Astrocyte (in vitro differentiated cells and primary cell): ENCODE measurements at regions not wholly inside any gene's neighbourhood (a gene's known extent, or its start where the extent isn't known, plus 50 kb on each side); places are given as distances from the start of the nearest gene placed in this dataset.
"Not testable (repeated sequence)": the region's sequence is repeated elsewhere in the genome, so short reads cannot be mapped to it uniquely, and the experiment has no call there.

Source experiments
- DNase-seq: peaks from one replicate; pipeline ENCODE4 v3.0.0-alpha.2; 2010; ENCODE audit warnings: low read depth
- FAIRE-seq: peaks from 2 replicates; lab custom pipeline; 2011; peaks lifted over from hg19 to GRCh38; lab: Jason Lieb, UNC
- H2AFZ ChIP-seq: 2 replicates; pipeline ENCODE4 v1.6.0; 2012; ENCODE audit warnings: low read depth, low read length, inconsistent platforms
- H3K27ac ChIP-seq: 2 replicates; pipeline ENCODE4 v1.5.1; 2011; ENCODE audit warnings: low read depth, low read length, inconsistent platforms
- H3K27me3 ChIP-seq: 2 replicates; pipeline ENCODE4 v1.6.0; 2011; ENCODE audit warnings: low read length, inconsistent platforms; ENCODE audit not compliant: insufficient read depth
- H3K36me3 ChIP-seq: 2 replicates; pipeline ENCODE4 v1.5.1; 2011; ENCODE audit warnings: low read length, inconsistent platforms; ENCODE audit not compliant: insufficient read depth
- H3K4me1 ChIP-seq: 2 replicates; pipeline ENCODE4 v1.5.1; 2011; ENCODE audit warnings: low read length, inconsistent platforms; ENCODE audit not compliant: insufficient read depth
- H3K4me2 ChIP-seq: 2 replicates; pipeline ENCODE4 v1.6.0; 2012; ENCODE audit warnings: low read length, inconsistent platforms
- H3K4me3 ChIP-seq: 2 replicates; pipeline ENCODE4 v1.5.1; 2011; ENCODE audit warnings: low read depth, mild to moderate bottlenecking, low read length, inconsistent platforms; ENCODE audit not compliant: insufficient read depth
- H3K79me2 ChIP-seq: 2 replicates; pipeline ENCODE4 v1.6.0; 2012; ENCODE audit warnings: mild to moderate bottlenecking, low read length, inconsistent platforms; ENCODE audit not compliant: insufficient read depth
- H3K9ac ChIP-seq: 2 replicates; pipeline ENCODE4 v1.6.0; 2012; ENCODE audit warnings: mild to moderate bottlenecking, low read length, inconsistent platforms
- H3K9me3 ChIP-seq: 2 replicates; pipeline ENCODE4 v1.5.1; 2012; ENCODE audit warnings: low read depth, mild to moderate bottlenecking, low read length, inconsistent platforms; ENCODE audit not compliant: insufficient read depth
- H4K20me1 ChIP-seq: 2 replicates; pipeline ENCODE4 v1.6.0; 2012; ENCODE audit warnings: low read length, inconsistent platforms; ENCODE audit not compliant: insufficient read depth
- H3K27ac Mint-ChIP-seq: one replicate; pipeline ENCODE4 v1.8.0; 2021; ENCODE audit warnings: mild to moderate bottlenecking, mixed read lengths; ENCODE audit not compliant: unreplicated experiment
- H3K27me3 Mint-ChIP-seq: one replicate; pipeline ENCODE4 v1.8.0; 2021; ENCODE audit warnings: low read depth, mixed read lengths; ENCODE audit not compliant: unreplicated experiment
- H3K36me3 Mint-ChIP-seq: one replicate; pipeline ENCODE4 v1.8.0; 2021; ENCODE audit warnings: low read depth, mixed read lengths; ENCODE audit not compliant: unreplicated experiment
- H3K4me1 Mint-ChIP-seq: one replicate; pipeline ENCODE4 v1.8.0; 2021; ENCODE audit warnings: low read depth, mixed read lengths; ENCODE audit not compliant: unreplicated experiment
- H3K4me3 Mint-ChIP-seq: one replicate; pipeline ENCODE4 v1.8.0; 2021; ENCODE audit warnings: mild to moderate bottlenecking, moderate library complexity, mixed read lengths; ENCODE audit not compliant: unreplicated experiment
- H3K9me3 Mint-ChIP-seq: one replicate; pipeline ENCODE4 v1.8.0; 2021; ENCODE audit warnings: mild to moderate bottlenecking, mixed read lengths; ENCODE audit not compliant: unreplicated experiment
- EZH2 ChIP-seq: IDR thresholded peaks from 2 replicates; pipeline ENCODE4 v1.6.1; 2012; ENCODE audit warnings: mild to moderate bottlenecking, low read length, inconsistent platforms; ENCODE audit not compliant: insufficient read depth
- TF ChIP-seq, protein P1 (sequence below): IDR thresholded peaks from 2 replicates; pipeline ENCODE4 v1.5.1; 2011; ENCODE audit warnings: low read depth, mild to moderate bottlenecking, inconsistent platforms, low read length, moderate library complexity; ENCODE audit not compliant: insufficient read depth

DNA sequence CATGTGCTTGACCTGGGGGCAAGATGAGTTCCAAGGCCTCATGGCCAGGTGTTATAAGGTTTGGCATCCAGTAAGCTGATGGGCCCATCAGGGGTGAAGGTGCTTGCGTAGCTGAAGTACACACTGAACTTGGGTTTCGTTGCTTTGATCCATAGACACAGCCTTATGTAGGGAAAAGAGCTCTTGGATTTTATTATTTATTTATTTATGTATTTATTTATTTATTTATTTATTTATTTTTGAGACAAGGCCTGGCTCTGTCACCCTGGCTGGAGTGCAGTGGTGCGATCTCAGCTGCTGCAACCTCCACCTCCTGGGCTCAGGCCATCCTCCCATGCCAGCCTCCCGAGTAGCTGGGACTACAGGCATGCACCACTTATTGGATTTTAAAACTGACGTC lies 63.2 kb downstream of the FOXD2 start:
- no peak overlapping the region for H3K9ac ChIP-seq
- no peak for DNase-seq
- Mint-ChIP-seq H3K4me1 (no peaks in the 10 kb centered on the region), H3K36me3 (no peaks in the 10 kb centered on the region), H3K27me3 (peaks cover 55% of the 10 kb centered on the region), H3K9me3 (no peaks in the 10 kb centered on the region), H3K27ac (no peak overlapping the region), H3K4me3 (no peak overlapping the region)
- no peak overlapping the region for H3K27ac ChIP-seq
- TF ChIP-seq, protein P1, sequence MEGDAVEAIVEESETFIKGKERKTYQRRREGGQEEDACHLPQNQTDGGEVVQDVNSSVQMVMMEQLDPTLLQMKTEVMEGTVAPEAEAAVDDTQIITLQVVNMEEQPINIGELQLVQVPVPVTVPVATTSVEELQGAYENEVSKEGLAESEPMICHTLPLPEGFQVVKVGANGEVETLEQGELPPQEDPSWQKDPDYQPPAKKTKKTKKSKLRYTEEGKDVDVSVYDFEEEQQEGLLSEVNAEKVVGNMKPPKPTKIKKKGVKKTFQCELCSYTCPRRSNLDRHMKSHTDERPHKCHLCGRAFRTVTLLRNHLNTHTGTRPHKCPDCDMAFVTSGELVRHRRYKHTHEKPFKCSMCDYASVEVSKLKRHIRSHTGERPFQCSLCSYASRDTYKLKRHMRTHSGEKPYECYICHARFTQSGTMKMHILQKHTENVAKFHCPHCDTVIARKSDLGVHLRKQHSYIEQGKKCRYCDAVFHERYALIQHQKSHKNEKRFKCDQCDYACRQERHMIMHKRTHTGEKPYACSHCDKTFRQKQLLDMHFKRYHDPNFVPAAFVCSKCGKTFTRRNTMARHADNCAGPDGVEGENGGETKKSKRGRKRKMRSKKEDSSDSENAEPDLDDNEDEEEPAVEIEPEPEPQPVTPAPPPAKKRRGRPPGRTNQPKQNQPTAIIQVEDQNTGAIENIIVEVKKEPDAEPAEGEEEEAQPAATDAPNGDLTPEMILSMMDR: no peak
- no peak for TF ChIP-seq EZH2
- FAIRE-seq: no peak
- H3K27me3 ChIP-seq: peaks cover 9% of the 10 kb centered on the region
- no peaks in the 10 kb centered on the region for H3K36me3 ChIP-seq
- no peaks in the 10 kb centered on the region for H3K4me1 ChIP-seq
- H3K4me2 ChIP-seq: no peak overlapping the region
- H3K79me2 ChIP-seq: no peaks in the 10 kb centered on the region
- no peaks in the 10 kb centered on the region for H4K20me1 ChIP-seq
- no peak overlapping the region for H2AFZ ChIP-seq
- H3K9me3 ChIP-seq: no peaks in the 10 kb centered on the region
- H3K4me3 ChIP-seq: no peak overlapping the region

DNA sequence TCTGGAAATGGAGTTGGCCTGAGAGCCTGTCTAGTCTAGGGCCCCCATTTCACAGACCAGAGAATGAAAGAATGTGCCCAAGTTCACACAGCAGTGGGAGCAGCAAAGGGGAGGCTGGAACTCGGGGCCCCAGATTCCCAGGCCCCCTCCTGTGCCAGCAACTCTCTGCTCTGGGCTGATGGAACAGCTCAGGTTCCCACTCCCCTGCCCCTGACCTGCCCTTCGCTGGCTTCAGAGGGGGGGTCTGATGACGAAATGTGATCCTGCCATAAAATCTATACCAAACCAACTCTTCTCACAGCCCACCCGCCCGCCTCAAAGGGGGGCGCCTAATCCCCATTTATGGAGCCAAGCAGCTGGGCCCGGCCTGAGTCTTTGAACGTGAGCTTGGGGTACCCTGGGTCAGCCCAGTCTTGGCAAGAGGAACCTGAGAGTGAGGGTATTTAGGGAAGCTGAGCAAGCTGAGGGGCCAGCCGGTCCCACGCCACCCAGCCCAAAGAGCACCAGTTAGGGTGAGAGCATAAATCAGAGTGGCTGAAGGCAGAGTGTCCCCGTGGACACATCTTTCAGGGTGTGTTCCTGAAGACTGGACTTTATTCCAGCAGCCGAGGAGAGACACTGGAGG lies 65.0 kb downstream of the FOXD2 start:
- Histone ChIP-seq H3K4me3 (no peak overlapping the region), H3K4me2 (no peak overlapping the region), H3K9ac (no peak overlapping the region), H3K27ac (no peak overlapping the region), H4K20me1 (no peaks in the 10 kb centered on the region), H3K36me3 (no peaks in the 10 kb centered on the region), H3K4me1 (no peaks in the 10 kb centered on the region), H3K79me2 (no peaks in the 10 kb centered on the region), H3K9me3 (no peaks in the 10 kb centered on the region), H2AFZ (no peak overlapping the region), H3K27me3 (peaks cover 25% of the 10 kb centered on the region)
- TF ChIP-seq EZH2: no peak
- TF ChIP-seq, protein P1: no peak
- Mint-ChIP-seq H3K4me3 (no peak overlapping the region), H3K9me3 (no peaks in the 10 kb centered on the region), H3K36me3 (no peaks in the 10 kb centered on the region), H3K4me1 (no peaks in the 10 kb centered on the region), H3K27me3 (peaks cover 57% of the 10 kb centered on the region), H3K27ac (no peak overlapping the region)
- FAIRE-seq: no peak
- DNase-seq: no peak

DNA sequence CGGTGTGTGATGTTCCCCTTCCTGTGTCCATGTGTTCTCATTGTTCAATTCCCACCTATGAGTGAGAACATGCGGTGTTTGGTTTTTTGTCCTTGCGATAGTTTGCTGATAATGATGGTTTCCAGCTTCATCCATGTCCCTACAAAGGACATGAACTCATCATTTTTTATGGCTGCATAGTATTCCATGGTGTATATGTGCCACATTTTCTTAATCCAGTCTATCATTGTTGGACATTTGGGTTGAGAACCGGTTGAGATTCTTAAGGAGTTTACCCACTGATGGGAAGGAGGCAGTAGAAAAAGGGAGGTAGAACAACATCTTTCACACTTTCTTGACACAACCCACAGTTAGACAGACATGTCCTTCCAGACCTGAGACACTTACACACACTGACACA lies 67.0 kb downstream of the FOXD2 start:
- not testable (repeated sequence) for H3K79me2 ChIP-seq, H3K36me3 ChIP-seq, DNase-seq, H3K9me3 ChIP-seq, H3K4me3 Mint-ChIP-seq, H4K20me1 ChIP-seq, H3K4me3 ChIP-seq, H2AFZ ChIP-seq, FAIRE-seq, H3K4me1 ChIP-seq, H3K27ac Mint-ChIP-seq, H3K9ac ChIP-seq, H3K9me3 Mint-ChIP-seq, H3K4me1 Mint-ChIP-seq, H3K4me2 ChIP-seq, H3K27ac ChIP-seq, H3K36me3 Mint-ChIP-seq
- peaks cover 41% of the 10 kb centered on the region for H3K27me3 ChIP-seq
- H3K27me3 Mint-ChIP-seq: peaks cover 61% of the 10 kb centered on the region
